Stomach (tissue), 8 donors: ENCODE measurements at regions not wholly inside any gene's neighbourhood (a gene's known extent, or its start where the extent isn't known, plus 50 kb on each side); places are given as distances from the start of the nearest gene placed in this dataset.

Experiments
- DNase-seq, 2 donors: peaks; one replicate each; pipeline versions ENCODE4 v3.0.0 to v3.0.0-alpha.2; 2013 to 2019
- H3K27ac ChIP-seq, 5 donors: fragments of 200-600 bp in 4 of 5; sonication (generic) in 4 of 5; one replicate each; pipeline ENCODE4 v1.5.1; 2013 to 2019; ENCODE audit warnings: mild to moderate bottlenecking in 1 of 5, moderate library complexity in 1 of 5
- H3K27me3 ChIP-seq, 3 donors: fragments of 200-600 bp; sonication (generic); one replicate each; pipeline ENCODE4 v1.5.1; 2017 to 2019; ENCODE audit warnings: mixed run types in 1 of 3
- H3K36me3 ChIP-seq, 4 donors: fragments of 200-600 bp; sonication (generic); 1 replicate in 3 of 4; 2 replicates in 1 of 4; pipeline ENCODE4 v1.5.1; 2016 to 2019
- H3K4me1 ChIP-seq, 4 donors: fragments of 200-600 bp; sonication (generic); one replicate each; pipeline ENCODE4 v1.5.1; 2016 to 2019
- H3K4me3 ChIP-seq, 4 donors: fragments of 200-600 bp; sonication (generic) in 3 of 4; one replicate each; pipeline ENCODE4 v1.5.1; 2016 to 2019; ENCODE audit warnings: mild to moderate bottlenecking in 1 of 4
- H3K9me3 ChIP-seq, 4 donors: fragments of 200-600 bp; sonication (generic); one replicate each; pipeline ENCODE4 v1.5.1; 2016 to 2019
- CTCF ChIP-seq, 7 experiments: fragments of 450-650 bp in 4 of 7; fragments of 200-600 bp in 3 of 7; sonication (generic) in 3 of 7; IDR thresholded peaks; one replicate each; pipeline ENCODE4 v1.5.1; 2016 to 2019; ENCODE audit warnings: antibody characterized with exemption in 7 of 7, control low read depth in 2 of 7, mild to moderate bottlenecking in 1 of 7
- EP300 ChIP-seq: sonication (generic); formaldehyde crosslinking; IDR thresholded peaks from one replicate; pipeline ENCODE4 v1.6.1; 2017; ENCODE audit warnings: antibody characterized with exemption
- POLR2A ChIP-seq, 4 donors: fragments of 450-650 bp; IDR thresholded peaks; one replicate each; pipeline ENCODE4 v1.6.1; 2016; ENCODE audit warnings: antibody characterized with exemption in 4 of 4, control low read depth in 2 of 4, mild to moderate bottlenecking in 1 of 4, moderate library complexity in 1 of 4
- POLR2AphosphoS5 ChIP-seq, 3 donors: sonication (generic); formaldehyde crosslinking; IDR thresholded peaks; one replicate each; pipeline ENCODE4 v1.6.1; 2016; ENCODE audit warnings: antibody characterized with exemption in 3 of 3
- WGBS, 5 donors: extraction: QIAGEN DNeasy Blood & Tissue Kit in 3 of 5; methylation state at CpG; one replicate each; pipeline versions ENCODE4 v1.1.5 to v1.1.7; 2013 to 2018; 5-methylcytosine and 5-hydroxymethylcytosine counted together
- intact Hi-C: fragments of 100-400 bp; cut with DNase I; formaldehyde crosslinking; loops from one replicate; pipeline ENCODE4 v1.15.1; 2023; ENCODE audit warnings: low total_unique reads
- donor health status: healthy with polysubstance abuse.
- donor health status: Bipolar disorder and iron deficiency.
- donor health status: healthy.

GRCh38 chr11:25293166-25293565, 796.3 kb downstream of the LUZP2 start:
- no peaks in the 10 kb centered on the region for H3K27me3 ChIP-seq
- no peaks in the 10 kb centered on the region for H3K4me1 ChIP-seq
- intact Hi-C loops, result no loop called here
- no peak for TF ChIP-seq EP300
- TF ChIP-seq POLR2AphosphoS5 (IDR thresholded peaks at IDR 0.05), result no peak
- TF ChIP-seq CTCF (IDR thresholded peaks at IDR 0.05), result no peak
- no peak for TF ChIP-seq POLR2A (IDR thresholded peaks at IDR 0.05)
- no peaks in the 10 kb centered on the region for H3K36me3 ChIP-seq
- H3K4me3 ChIP-seq, result no peak overlapping the region
- WGBS, 5 donors, result 63 to 73% (median 67%) methylated on average over 1 of the region's 1 CpG
- H3K27ac ChIP-seq, result no peak overlapping the region
- no peak for DNase-seq
- H3K9me3 ChIP-seq, result peaks cover 0 to 5% (median 0%) of the 10 kb centered on the region in 4 donors

- Histone ChIP-seq H3K4me1 (no peaks in the 10 kb centered on the region), H3K36me3 (no peaks in the 10 kb centered on the region), H3K9me3 (no peaks in the 10 kb centered on the region), H3K27ac (no peak overlapping the region), H3K4me3 (no peak overlapping the region), H3K27me3 (no peaks in the 10 kb centered on the region)
- 82 to 96% (median 93%) methylated on average over 2 of the region's 2 CpGs for WGBS, 5 donors
- intact Hi-C loops, result no loop called here
- DNase-seq, result no peak
- no peak for TF ChIP-seq CTCF (IDR thresholded peaks at IDR 0.05)
- no peak for TF ChIP-seq EP300
- no peak for TF ChIP-seq POLR2AphosphoS5 (IDR thresholded peaks at IDR 0.05)
- TF ChIP-seq POLR2A (IDR thresholded peaks at IDR 0.05), result no peak
These were observed 801.6 kb downstream of the LUZP2 start for GRCh38 chr11:25298450-25298849.

DNA sequence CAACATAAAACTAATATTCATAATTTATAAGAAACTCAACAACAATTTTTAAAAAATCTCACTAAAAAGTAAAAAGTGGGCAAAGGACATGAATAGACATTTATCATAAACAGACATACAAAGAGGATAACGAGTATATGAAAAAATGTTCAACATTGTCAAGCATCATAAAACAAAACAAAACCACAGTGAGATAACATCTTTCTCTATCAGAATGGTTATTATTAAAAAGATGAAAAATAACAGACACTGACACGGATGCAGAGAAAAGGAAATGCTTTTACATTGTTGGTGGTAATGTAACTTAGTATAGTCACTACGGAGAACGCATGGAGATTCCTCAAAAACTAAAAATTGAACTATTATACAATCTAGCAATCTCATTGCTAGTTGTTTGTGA, 813.0 kb downstream of the LUZP2 start:
- H3K4me1 ChIP-seq, result no peaks in the 10 kb centered on the region
- no peaks in the 10 kb centered on the region for H3K36me3 ChIP-seq
- no peak for TF ChIP-seq POLR2AphosphoS5 (IDR thresholded peaks at IDR 0.05)
- TF ChIP-seq POLR2A (IDR thresholded peaks at IDR 0.05), result no peak
- no peak for TF ChIP-seq EP300
- no peak for TF ChIP-seq CTCF (IDR thresholded peaks at IDR 0.05)
- 76 to 89% (median 84%) methylated on average over 4 of the region's 4 CpGs for WGBS, 5 donors
- peaks cover 0 to 8% (median 0%) of the 10 kb centered on the region in 4 donors for H3K9me3 ChIP-seq
- H3K27me3 ChIP-seq, result no peaks in the 10 kb centered on the region
- intact Hi-C loops, result no loop called here
- no peak for DNase-seq
- no peak overlapping the region for H3K27ac ChIP-seq
- no peak overlapping the region for H3K4me3 ChIP-seq

GRCh38 chr11:25317216-25317615, 820.4 kb downstream of the LUZP2 start:
- no peaks in the 10 kb centered on the region for H3K9me3 ChIP-seq
- no peaks in the 10 kb centered on the region for H3K36me3 ChIP-seq
- intact Hi-C loops, result no loop called here
- H3K4me1 ChIP-seq, result no peaks in the 10 kb centered on the region
- TF ChIP-seq POLR2A (IDR thresholded peaks at IDR 0.05), result no peak
- no peak for TF ChIP-seq POLR2AphosphoS5 (IDR thresholded peaks at IDR 0.05)
- no peak for TF ChIP-seq EP300
- no peak for TF ChIP-seq CTCF (IDR thresholded peaks at IDR 0.05)
- no peaks in the 10 kb centered on the region for H3K27me3 ChIP-seq
- H3K27ac ChIP-seq, result no peak overlapping the region
- 69 to 84% (median 82%) methylated on average over 2 of the region's 2 CpGs for WGBS, 5 donors
- DNase-seq, result no peak
- H3K4me3 ChIP-seq, result no peak overlapping the region
